Stimulated activated CD8-positive, alpha-beta memory T cell treated with anti-CD3 and anti-CD28 coated beads, Interleukin-7, amount 100 ng/mL, for 4 hours (primary cell): ENCODE measurements at regions not wholly inside any gene's neighbourhood (a gene's known extent, or its start where the extent isn't known, plus 50 kb on each side); places are given as distances from the start of the nearest gene placed in this dataset.
"Not testable (repeated sequence)": the region's sequence is repeated elsewhere in the genome, so short reads cannot be mapped to it uniquely, and the experiment has no call there.

ENCODE experiments used
- DNase-seq, 2 donors: peaks; one replicate each; pipeline ENCODE4 v3.0.0-alpha.2; 2020; ENCODE audit warnings: low read depth in 2 of 2

DNA sequence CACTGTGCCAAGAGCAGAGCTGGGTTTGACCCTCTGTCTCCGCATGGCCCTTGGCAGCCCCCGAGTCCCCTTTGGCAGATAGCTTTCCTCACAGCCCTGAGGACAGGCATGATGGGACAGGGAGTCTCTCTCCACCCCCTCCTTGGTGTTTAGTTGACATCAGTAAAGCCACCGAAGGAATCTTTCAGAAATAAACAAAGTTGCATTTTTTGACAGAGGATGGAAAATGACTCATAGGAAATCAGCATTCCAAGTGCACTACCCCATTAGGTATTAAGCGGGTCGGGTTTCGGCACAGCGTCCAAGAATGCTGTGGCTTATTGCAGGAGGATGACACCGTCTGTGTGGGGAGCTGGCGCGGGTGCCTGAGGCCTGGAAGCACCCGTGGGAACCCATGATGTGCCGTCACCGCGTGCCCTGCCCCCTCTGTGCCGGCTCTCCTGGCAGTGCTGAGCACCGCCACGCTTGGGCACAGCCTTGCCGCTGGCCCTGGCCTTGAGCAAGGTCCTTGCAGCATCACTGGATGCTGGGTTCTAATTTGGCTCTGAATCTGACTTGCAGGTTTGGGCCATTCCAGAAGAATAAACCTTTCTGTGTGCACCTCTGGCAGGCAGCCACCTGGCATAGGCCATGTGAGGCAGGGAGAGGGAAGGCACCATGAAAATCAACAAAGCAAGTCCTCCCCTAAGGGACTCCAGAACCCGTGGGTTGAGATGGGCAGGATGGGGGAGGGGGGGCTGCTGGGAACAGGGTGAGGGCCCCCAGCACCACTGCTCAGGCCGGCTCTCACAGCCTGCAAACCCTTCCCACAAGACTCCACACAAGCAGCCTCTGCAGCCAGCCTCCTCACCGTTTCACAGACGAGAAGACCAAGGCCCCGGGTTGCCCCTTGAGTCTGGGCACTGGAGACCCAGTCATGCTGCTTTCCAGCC is 50.5 kb upstream of the ZNF469 start:
- DNase-seq: no peak

DNA sequence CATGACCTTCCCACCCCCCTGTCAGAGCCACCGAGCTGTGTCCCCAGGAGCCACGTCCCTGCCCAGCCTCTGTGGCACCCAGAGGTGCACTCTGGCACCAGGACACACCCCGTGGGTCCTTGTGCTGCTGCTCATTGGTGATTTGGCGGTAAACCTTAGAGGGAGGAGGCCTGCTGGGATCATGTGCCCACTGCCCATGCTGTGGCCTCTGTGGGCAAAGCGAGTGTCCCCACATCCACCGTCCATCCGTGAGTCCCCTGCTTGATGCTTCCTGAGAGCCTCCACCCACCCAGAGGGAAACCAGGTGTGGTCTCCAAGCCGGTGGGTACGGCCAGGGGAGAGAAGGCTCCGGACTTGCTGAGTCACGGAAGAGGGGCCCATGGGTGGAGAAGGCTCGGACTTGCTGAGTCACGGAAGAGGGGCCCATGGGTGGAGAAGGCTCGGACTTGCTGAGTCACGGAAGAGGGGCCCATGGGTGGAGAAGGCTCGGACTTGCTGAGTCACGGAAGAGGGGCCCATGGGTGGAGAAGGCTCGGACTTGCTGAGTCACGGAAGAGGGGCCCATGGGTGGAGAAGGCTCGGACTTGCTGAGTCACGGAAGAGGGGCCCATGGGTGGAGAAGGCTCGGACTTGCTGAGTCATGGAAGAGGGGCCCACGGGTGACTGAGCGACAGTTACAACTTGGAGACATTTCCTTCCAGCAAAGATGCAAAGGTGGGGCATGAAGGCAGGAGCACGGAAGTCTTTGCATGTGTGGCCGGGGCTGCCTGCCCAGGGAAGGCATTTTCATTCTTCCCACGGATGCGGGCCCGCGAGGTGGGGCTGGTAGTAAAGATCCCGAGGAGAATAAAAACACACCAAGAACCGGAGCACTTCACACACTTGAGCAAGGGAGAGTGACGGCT is 49.6 kb upstream of the ZNF469 start:
- DNase-seq: not testable (repeated sequence)
